ENCODE measurements at regions not wholly inside any gene's neighbourhood (a gene's known extent, or its start where the extent isn't known, plus 50 kb on each side); places are given as distances from the start of the nearest gene placed in this dataset.

DNA sequence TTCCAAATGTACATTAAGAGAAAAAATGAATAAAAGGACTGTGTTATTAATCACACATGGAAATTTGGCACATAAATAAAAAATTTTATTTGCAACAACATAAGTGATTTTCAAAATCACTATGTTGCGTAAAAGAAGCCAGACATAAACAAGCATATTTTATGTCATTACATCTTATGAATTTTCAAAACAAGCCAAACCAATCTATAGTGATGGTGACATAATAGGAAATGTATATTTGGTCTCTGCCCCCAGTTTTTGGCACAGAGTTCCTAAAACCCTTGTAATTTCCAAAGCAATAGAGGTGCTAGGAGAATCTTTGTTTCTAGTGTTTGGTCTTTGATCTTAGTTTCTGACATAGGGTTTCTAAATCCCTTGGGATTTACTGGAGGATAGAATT lies 543.3 kb downstream of the ZBBX start:
- TF ChIP-seq, protein P1, sequence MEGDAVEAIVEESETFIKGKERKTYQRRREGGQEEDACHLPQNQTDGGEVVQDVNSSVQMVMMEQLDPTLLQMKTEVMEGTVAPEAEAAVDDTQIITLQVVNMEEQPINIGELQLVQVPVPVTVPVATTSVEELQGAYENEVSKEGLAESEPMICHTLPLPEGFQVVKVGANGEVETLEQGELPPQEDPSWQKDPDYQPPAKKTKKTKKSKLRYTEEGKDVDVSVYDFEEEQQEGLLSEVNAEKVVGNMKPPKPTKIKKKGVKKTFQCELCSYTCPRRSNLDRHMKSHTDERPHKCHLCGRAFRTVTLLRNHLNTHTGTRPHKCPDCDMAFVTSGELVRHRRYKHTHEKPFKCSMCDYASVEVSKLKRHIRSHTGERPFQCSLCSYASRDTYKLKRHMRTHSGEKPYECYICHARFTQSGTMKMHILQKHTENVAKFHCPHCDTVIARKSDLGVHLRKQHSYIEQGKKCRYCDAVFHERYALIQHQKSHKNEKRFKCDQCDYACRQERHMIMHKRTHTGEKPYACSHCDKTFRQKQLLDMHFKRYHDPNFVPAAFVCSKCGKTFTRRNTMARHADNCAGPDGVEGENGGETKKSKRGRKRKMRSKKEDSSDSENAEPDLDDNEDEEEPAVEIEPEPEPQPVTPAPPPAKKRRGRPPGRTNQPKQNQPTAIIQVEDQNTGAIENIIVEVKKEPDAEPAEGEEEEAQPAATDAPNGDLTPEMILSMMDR (IDR thresholded peaks at IDR 0.05) = no peak
- TF ChIP-seq, protein P2, sequence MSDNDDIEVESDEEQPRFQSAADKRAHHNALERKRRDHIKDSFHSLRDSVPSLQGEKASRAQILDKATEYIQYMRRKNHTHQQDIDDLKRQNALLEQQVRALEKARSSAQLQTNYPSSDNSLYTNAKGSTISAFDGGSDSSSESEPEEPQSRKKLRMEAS (IDR thresholded peaks at IDR 0.05; ENCODE audit: low read depth) = no peak
- TF ChIP-seq, protein P3, sequence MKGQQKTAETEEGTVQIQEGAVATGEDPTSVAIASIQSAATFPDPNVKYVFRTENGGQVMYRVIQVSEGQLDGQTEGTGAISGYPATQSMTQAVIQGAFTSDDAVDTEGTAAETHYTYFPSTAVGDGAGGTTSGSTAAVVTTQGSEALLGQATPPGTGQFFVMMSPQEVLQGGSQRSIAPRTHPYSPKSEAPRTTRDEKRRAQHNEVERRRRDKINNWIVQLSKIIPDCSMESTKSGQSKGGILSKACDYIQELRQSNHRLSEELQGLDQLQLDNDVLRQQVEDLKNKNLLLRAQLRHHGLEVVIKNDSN (IDR thresholded peaks at IDR 0.05; ENCODE audit: borderline replicate concordance, low read depth) = no peak
- TF ChIP-seq TAF1 (IDR thresholded peaks at IDR 0.05; ENCODE audit: borderline replicate concordance, low read depth, low read length) (no peak), RCOR1 (IDR thresholded peaks at IDR 0.05; ENCODE audit: low read length) (no peak), CHD2 (IDR thresholded peaks at IDR 0.05; ENCODE audit: low read length, partially characterized antibody) (no peak), SIN3A (IDR thresholded peaks at IDR 0.05; ENCODE audit: borderline replicate concordance, low read depth, low read length) (no peak), RFX5 (IDR thresholded peaks at IDR 0.05; ENCODE audit: low read length) (no peak), TCF12 (IDR thresholded peaks at IDR 0.05) (no peak), FOSL2 (IDR thresholded peaks at IDR 0.05; ENCODE audit: borderline replicate concordance, low read depth) (no peak), EP300 (IDR thresholded peaks at IDR 0.05; ENCODE audit: borderline replicate concordance in 1 of 2, low read depth in 1 of 2, low read length in 1 of 2) (no peak), JUND (IDR thresholded peaks at IDR 0.05) (no peak), YY1 (IDR thresholded peaks at IDR 0.05; ENCODE audit: low read depth) (no peak)
- TF ChIP-seq, protein P4, sequence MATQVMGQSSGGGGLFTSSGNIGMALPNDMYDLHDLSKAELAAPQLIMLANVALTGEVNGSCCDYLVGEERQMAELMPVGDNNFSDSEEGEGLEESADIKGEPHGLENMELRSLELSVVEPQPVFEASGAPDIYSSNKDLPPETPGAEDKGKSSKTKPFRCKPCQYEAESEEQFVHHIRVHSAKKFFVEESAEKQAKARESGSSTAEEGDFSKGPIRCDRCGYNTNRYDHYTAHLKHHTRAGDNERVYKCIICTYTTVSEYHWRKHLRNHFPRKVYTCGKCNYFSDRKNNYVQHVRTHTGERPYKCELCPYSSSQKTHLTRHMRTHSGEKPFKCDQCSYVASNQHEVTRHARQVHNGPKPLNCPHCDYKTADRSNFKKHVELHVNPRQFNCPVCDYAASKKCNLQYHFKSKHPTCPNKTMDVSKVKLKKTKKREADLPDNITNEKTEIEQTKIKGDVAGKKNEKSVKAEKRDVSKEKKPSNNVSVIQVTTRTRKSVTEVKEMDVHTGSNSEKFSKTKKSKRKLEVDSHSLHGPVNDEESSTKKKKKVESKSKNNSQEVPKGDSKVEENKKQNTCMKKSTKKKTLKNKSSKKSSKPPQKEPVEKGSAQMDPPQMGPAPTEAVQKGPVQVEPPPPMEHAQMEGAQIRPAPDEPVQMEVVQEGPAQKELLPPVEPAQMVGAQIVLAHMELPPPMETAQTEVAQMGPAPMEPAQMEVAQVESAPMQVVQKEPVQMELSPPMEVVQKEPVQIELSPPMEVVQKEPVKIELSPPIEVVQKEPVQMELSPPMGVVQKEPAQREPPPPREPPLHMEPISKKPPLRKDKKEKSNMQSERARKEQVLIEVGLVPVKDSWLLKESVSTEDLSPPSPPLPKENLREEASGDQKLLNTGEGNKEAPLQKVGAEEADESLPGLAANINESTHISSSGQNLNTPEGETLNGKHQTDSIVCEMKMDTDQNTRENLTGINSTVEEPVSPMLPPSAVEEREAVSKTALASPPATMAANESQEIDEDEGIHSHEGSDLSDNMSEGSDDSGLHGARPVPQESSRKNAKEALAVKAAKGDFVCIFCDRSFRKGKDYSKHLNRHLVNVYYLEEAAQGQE (IDR thresholded peaks at IDR 0.05; ENCODE audit: low read depth, low read length) = no peak
